Liver (tissue), 8 donors: ENCODE measurements at regions not wholly inside any gene's neighbourhood (a gene's known extent, or its start where the extent isn't known, plus 50 kb on each side); places are given as distances from the start of the nearest gene placed in this dataset.

Experiments
- DNase-seq: peaks from one replicate; pipeline ENCODE4 v3.0.0-alpha.2; 2017; ENCODE audit warnings: low spot score
- H3K27ac ChIP-seq, 2 donors: one replicate each; pipeline ENCODE4 v1.7.0; 2013; ENCODE audit warnings: inconsistent platforms in 2 of 2, low read length in 2 of 2, control low read depth in 1 of 2, low read depth in 1 of 2, mild to moderate bottlenecking in 1 of 2
- H3K27me3 ChIP-seq, 4 donors: one replicate each; pipeline versions ENCODE4 v1.6.1 to v1.7.0; 2013; ENCODE audit warnings: low read length in 3 of 4, inconsistent platforms in 1 of 4, mild to moderate bottlenecking in 1 of 4, moderate library complexity in 1 of 4; ENCODE audit not compliant: control insufficient read depth in 4 of 4, insufficient read depth in 4 of 4
- H3K36me3 ChIP-seq, 4 donors: one replicate each; pipeline versions ENCODE4 v1.6.1 to v1.7.0; 2013; ENCODE audit warnings: low read length in 3 of 4, mild to moderate bottlenecking in 3 of 4, low read depth in 1 of 4, moderate library complexity in 1 of 4; ENCODE audit not compliant: control insufficient read depth in 4 of 4, insufficient read depth in 3 of 4
- H3K4me1 ChIP-seq, 4 donors: one replicate each; pipeline versions ENCODE4 v1.6.1 to v1.7.0; 2013; ENCODE audit warnings: low read length in 3 of 4, mild to moderate bottlenecking in 3 of 4, moderate library complexity in 1 of 4; ENCODE audit not compliant: control insufficient read depth in 4 of 4, insufficient read depth in 4 of 4
- H3K4me3 ChIP-seq, 3 donors: one replicate each; pipeline versions ENCODE4 v1.6.1 to v1.7.0; 2013; ENCODE audit warnings: low read length in 3 of 3, control low read depth in 1 of 3, low read depth in 1 of 3, mild to moderate bottlenecking in 1 of 3
- H3K9ac ChIP-seq, 2 donors: one replicate each; pipeline ENCODE4 v1.7.0; 2013; ENCODE audit warnings: low read length in 2 of 2, mild to moderate bottlenecking in 2 of 2, moderate library complexity in 2 of 2, control low read depth in 1 of 2, low read depth in 1 of 2
- H3K9me3 ChIP-seq, 4 donors: one replicate each; pipeline versions ENCODE4 v1.6.1 to v1.7.0; 2013; ENCODE audit warnings: low read length in 3 of 4; ENCODE audit not compliant: control insufficient read depth in 4 of 4
- EGR1 ChIP-seq, 2 donors: IDR thresholded peaks; 2 replicates each; pipeline ENCODE4 v1.6.1; 2016 to 2018; ENCODE audit warnings: antibody characterized with exemption in 2 of 2, low read depth in 2 of 2
- FOXA1 ChIP-seq: IDR thresholded peaks from 2 replicates; pipeline ENCODE4 v1.6.1; 2016; ENCODE audit warnings: antibody characterized with exemption
- FOXA2 ChIP-seq: IDR thresholded peaks from 2 replicates; pipeline ENCODE4 v1.6.1; 2016; ENCODE audit warnings: antibody characterized with exemption
- GABPA ChIP-seq, 2 donors: IDR thresholded peaks in 1 of 2; conservative IDR thresholded peaks in 1 of 2; 2 replicates each; pipeline ENCODE4 v1.6.1; 2016; ENCODE audit warnings: antibody characterized with exemption in 2 of 2, mild to moderate bottlenecking in 1 of 2, moderate library complexity in 1 of 2
- HNF4G ChIP-seq: IDR thresholded peaks from 2 replicates; pipeline ENCODE4 v1.6.1; 2016; ENCODE audit warnings: antibody characterized with exemption
- JUND ChIP-seq, 2 donors: IDR thresholded peaks; 2 replicates each; pipeline ENCODE4 v1.6.1; 2016; ENCODE audit warnings: antibody characterized with exemption in 2 of 2
- NR2F2 ChIP-seq: IDR thresholded peaks from 2 replicates; pipeline ENCODE4 v1.6.1; 2016; ENCODE audit warnings: antibody characterized with exemption
- RAD21 ChIP-seq, 2 donors: IDR thresholded peaks; 2 replicates each; pipeline ENCODE4 v1.6.1; 2016; ENCODE audit warnings: antibody characterized with exemption in 2 of 2, mild to moderate bottlenecking in 2 of 2
- TAF1 ChIP-seq: conservative IDR thresholded peaks from 2 replicates; pipeline ENCODE4 v1.6.1; 2016; ENCODE audit warnings: antibody characterized with exemption, mild to moderate bottlenecking
- YY1 ChIP-seq: IDR thresholded peaks from 2 replicates; pipeline ENCODE4 v1.6.1; 2016; ENCODE audit warnings: antibody characterized with exemption, mild to moderate bottlenecking
- WGBS: extraction: QIAGEN DNeasy Blood & Tissue Kit; methylation state at CpG from one replicate; pipeline ENCODE4 v1.1.7; 2013; 5-methylcytosine and 5-hydroxymethylcytosine counted together
- TF ChIP-seq, protein P1 (sequence below): IDR thresholded peaks from 2 replicates; pipeline ENCODE4 v1.6.1; 2016; ENCODE audit warnings: antibody characterized with exemption
- TF ChIP-seq, protein P2 (sequence below): fragments of 150-350 bp; IDR thresholded peaks from 2 replicates; pipeline ENCODE4 v1.5.1; 2017; ENCODE audit warnings: improper control_type of control experiment, low read depth, low read length; ENCODE audit not compliant: missing input control
- TF ChIP-seq, protein P3 (sequence below): IDR thresholded peaks from 2 replicates; pipeline ENCODE4 v1.6.1; 2016; ENCODE audit warnings: antibody characterized with exemption
- TF ChIP-seq, protein P4 (sequence below): IDR thresholded peaks from 2 replicates; pipeline ENCODE4 v1.6.1; 2016; ENCODE audit warnings: antibody characterized with exemption
- TF ChIP-seq, protein P5 (sequence below): IDR thresholded peaks from 2 replicates; pipeline ENCODE4 v1.6.1; 2016; ENCODE audit warnings: antibody characterized with exemption, mild to moderate bottlenecking
- donor health status: healthy.
- donor health status: healthy.
- donor health status: healthy.
- donor health status: healthy.
- donor health status: healthy.

DNA sequence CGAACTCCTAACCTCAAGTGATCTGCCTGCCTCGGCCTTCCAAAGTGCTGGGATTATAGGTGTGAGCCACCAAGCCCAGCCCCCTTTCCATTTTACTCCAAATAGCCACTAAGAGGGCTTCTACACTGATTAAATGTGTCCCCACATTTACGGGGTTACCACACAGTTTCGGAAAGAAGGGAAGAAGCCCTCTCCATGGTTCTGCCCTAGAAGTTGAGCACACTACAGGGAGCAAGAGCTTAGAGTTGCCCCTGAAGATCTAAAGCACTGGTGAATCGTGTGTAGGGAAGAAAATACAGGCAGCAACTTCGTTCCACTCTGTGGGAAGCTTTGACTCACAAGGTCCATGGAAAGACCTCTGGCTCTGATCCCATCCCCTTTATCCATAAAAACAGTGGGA, 133.0 kb upstream of the PRKCQ start:
- Histone ChIP-seq H3K9me3 (no peaks in the 10 kb centered on the region), H3K36me3 (no peaks in the 10 kb centered on the region), H3K4me1 (no peaks in the 10 kb centered on the region), H3K27me3 (no peaks in the 10 kb centered on the region), H3K4me3 (no peak overlapping the region), H3K27ac (no peak overlapping the region), H3K9ac (no peak overlapping the region)
- no peak for DNase-seq
- TF ChIP-seq RAD21 (IDR thresholded peaks at IDR 0.05) (no peak), FOXA1 (no peak), JUND (IDR thresholded peaks at IDR 0.05) (no peak), HNF4G (no peak), TAF1 (no peak), EGR1 (IDR thresholded peaks at IDR 0.05; ENCODE audit: low read depth in 2 of 2) (no peak)
- TF ChIP-seq, protein P1, sequence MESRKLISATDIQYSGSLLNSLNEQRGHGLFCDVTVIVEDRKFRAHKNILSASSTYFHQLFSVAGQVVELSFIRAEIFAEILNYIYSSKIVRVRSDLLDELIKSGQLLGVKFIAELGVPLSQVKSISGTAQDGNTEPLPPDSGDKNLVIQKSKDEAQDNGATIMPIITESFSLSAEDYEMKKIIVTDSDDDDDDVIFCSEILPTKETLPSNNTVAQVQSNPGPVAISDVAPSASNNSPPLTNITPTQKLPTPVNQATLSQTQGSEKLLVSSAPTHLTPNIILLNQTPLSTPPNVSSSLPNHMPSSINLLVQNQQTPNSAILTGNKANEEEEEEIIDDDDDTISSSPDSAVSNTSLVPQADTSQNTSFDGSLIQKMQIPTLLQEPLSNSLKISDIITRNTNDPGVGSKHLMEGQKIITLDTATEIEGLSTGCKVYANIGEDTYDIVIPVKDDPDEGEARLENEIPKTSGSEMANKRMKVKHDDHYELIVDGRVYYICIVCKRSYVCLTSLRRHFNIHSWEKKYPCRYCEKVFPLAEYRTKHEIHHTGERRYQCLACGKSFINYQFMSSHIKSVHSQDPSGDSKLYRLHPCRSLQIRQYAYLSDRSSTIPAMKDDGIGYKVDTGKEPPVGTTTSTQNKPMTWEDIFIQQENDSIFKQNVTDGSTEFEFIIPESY: no peak
- TF ChIP-seq, protein P2, sequence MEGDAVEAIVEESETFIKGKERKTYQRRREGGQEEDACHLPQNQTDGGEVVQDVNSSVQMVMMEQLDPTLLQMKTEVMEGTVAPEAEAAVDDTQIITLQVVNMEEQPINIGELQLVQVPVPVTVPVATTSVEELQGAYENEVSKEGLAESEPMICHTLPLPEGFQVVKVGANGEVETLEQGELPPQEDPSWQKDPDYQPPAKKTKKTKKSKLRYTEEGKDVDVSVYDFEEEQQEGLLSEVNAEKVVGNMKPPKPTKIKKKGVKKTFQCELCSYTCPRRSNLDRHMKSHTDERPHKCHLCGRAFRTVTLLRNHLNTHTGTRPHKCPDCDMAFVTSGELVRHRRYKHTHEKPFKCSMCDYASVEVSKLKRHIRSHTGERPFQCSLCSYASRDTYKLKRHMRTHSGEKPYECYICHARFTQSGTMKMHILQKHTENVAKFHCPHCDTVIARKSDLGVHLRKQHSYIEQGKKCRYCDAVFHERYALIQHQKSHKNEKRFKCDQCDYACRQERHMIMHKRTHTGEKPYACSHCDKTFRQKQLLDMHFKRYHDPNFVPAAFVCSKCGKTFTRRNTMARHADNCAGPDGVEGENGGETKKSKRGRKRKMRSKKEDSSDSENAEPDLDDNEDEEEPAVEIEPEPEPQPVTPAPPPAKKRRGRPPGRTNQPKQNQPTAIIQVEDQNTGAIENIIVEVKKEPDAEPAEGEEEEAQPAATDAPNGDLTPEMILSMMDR: no peak
- TF ChIP-seq, protein P3, sequence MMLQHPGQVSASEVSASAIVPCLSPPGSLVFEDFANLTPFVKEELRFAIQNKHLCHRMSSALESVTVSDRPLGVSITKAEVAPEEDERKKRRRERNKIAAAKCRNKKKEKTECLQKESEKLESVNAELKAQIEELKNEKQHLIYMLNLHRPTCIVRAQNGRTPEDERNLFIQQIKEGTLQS: no peak
- WGBS: 70% methylated on average over 6 of the region's 6 CpGs

DNA sequence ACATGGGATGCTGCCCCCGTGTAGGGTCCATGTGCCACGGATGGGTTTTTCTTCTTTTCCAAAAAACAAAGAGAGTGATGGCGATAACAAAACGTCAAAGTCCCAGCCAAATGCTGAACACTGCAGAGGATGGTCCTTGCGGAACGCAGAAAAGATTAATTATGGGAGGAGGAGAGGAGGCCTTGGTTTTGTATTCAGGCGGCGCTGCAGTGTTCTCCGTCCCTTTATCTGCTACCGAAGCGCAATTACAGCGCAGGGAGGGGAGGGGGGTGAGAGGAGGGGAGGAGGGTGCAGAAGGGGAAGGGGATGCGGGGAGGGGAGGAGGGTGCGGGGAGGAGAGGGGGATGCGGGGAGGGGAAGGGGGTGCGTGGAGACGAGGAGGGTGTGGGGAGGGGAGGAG, 131.8 kb upstream of the PRKCQ start:
- H3K4me3 ChIP-seq: no peak overlapping the region
- H3K9me3 ChIP-seq: no peaks in the 10 kb centered on the region
- no peaks in the 10 kb centered on the region for H3K4me1 ChIP-seq
- no peaks in the 10 kb centered on the region for H3K36me3 ChIP-seq
- no peak for DNase-seq
- WGBS: 63% methylated on average over 17 of the region's 17 CpGs
- no peak overlapping the region for H3K27ac ChIP-seq
- TF ChIP-seq RAD21 (IDR thresholded peaks at IDR 0.05) (no peak), JUND (IDR thresholded peaks at IDR 0.05) (no peak), YY1 (no peak), FOXA2 (no peak), NR2F2 (no peak), EGR1 (IDR thresholded peaks at IDR 0.05; ENCODE audit: low read depth in 2 of 2) (no peak), GABPA (IDR thresholded peaks at IDR 0.05 in 1 of 2, conservative IDR thresholded peaks at IDR 0.05 in 1 of 2) (no peak), FOXA1 (no peak)
- TF ChIP-seq, protein P1: no peak
- TF ChIP-seq, protein P4, sequence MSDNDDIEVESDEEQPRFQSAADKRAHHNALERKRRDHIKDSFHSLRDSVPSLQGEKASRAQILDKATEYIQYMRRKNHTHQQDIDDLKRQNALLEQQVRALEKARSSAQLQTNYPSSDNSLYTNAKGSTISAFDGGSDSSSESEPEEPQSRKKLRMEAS: no peak
- TF ChIP-seq, protein P5, sequence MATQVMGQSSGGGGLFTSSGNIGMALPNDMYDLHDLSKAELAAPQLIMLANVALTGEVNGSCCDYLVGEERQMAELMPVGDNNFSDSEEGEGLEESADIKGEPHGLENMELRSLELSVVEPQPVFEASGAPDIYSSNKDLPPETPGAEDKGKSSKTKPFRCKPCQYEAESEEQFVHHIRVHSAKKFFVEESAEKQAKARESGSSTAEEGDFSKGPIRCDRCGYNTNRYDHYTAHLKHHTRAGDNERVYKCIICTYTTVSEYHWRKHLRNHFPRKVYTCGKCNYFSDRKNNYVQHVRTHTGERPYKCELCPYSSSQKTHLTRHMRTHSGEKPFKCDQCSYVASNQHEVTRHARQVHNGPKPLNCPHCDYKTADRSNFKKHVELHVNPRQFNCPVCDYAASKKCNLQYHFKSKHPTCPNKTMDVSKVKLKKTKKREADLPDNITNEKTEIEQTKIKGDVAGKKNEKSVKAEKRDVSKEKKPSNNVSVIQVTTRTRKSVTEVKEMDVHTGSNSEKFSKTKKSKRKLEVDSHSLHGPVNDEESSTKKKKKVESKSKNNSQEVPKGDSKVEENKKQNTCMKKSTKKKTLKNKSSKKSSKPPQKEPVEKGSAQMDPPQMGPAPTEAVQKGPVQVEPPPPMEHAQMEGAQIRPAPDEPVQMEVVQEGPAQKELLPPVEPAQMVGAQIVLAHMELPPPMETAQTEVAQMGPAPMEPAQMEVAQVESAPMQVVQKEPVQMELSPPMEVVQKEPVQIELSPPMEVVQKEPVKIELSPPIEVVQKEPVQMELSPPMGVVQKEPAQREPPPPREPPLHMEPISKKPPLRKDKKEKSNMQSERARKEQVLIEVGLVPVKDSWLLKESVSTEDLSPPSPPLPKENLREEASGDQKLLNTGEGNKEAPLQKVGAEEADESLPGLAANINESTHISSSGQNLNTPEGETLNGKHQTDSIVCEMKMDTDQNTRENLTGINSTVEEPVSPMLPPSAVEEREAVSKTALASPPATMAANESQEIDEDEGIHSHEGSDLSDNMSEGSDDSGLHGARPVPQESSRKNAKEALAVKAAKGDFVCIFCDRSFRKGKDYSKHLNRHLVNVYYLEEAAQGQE: no peak
- no peak overlapping the region for H3K9ac ChIP-seq
- no peaks in the 10 kb centered on the region for H3K27me3 ChIP-seq
